Mucosa of descending colon (tissue), 3 donors: ENCODE measurements at regions not wholly inside any gene's neighbourhood (a gene's known extent, or its start where the extent isn't known, plus 50 kb on each side); places are given as distances from the start of the nearest gene placed in this dataset.
A peak's percentile ranks its signal among the peaks of the same experiment; 100 is the strongest.

Source experiments
- ATAC-seq: fragments of 200-7000 bp; cut with Tn5 transposase; one replicate; pipeline ENCODE4 v1.9.1; 2020; ENCODE audit warnings: mild to moderate bottlenecking, moderate library complexity
- DNase-seq, 3 donors: peaks; one replicate each; pipeline ENCODE4 v3.0.0-alpha.2; 2020
- H3K36me3 ChIP-seq: fragments of 200-600 bp; one replicate; pipeline ENCODE4 v1.8.0; 2021; ENCODE audit warnings: low read depth, mild to moderate bottlenecking
- H3K4me1 ChIP-seq: fragments of 200-600 bp; one replicate; pipeline ENCODE4 v1.8.0; 2021; ENCODE audit warnings: low read depth, mild to moderate bottlenecking
- H3K4me3 ChIP-seq: fragments of 200-600 bp; one replicate; pipeline ENCODE4 v1.8.0; 2021; ENCODE audit warnings: mild to moderate bottlenecking
- H3K9me3 ChIP-seq: fragments of 200-600 bp; one replicate; pipeline ENCODE4 v1.8.0; 2021; ENCODE audit warnings: mild to moderate bottlenecking
- CTCF ChIP-seq: fragments of 200-600 bp; IDR thresholded peaks from one replicate; pipeline ENCODE4 v1.8.0; 2022; ENCODE audit warnings: antibody characterized with exemption, mild to moderate bottlenecking
- intact Hi-C, 2 donors: fragments of 100-400 bp; cut with DNase I in 1 of 2; cut with micrococcal nuclease in 1 of 2; formaldehyde crosslinking; loops; one replicate each; pipeline versions ENCODE4 v1.11.0 to v1.11.1; 2022; cut with DNase I, micrococcal nuclease
- donor health status: DM: no; HTN: no; CAD: no; lungs with moderate emphysema.
- donor health status: DM: no; HTN: no; CAD: no.
- donor health status: DM: no; HTN: yes; CAD: no.

- H3K9me3 ChIP-seq, result no peaks in the 10 kb centered on the region
- DNase-seq (no peak), ATAC-seq (peak; percentile 50)
- no peaks in the 10 kb centered on the region for H3K36me3 ChIP-seq
- intact Hi-C loops, result no loop called here
- no peaks in the 10 kb centered on the region for H3K4me1 ChIP-seq
- H3K4me3 ChIP-seq, result no peak overlapping the region
- no peak for TF ChIP-seq CTCF
Measured at GRCh38 chr7:79620291-79620690, 166.8 kb upstream of the MAGI2 start.

GRCh38 chr7:79619216-79619615 lies 165.7 kb upstream of the MAGI2 start:
- Histone ChIP-seq H3K9me3 (no peaks in the 10 kb centered on the region), H3K36me3 (no peaks in the 10 kb centered on the region), H3K4me3 (no peak overlapping the region), H3K4me1 (no peaks in the 10 kb centered on the region)
- no peak for ATAC-seq
- no peak for DNase-seq
- TF ChIP-seq CTCF, result no peak
- intact Hi-C loops, result no loop called here

- Histone ChIP-seq H3K9me3 (no peaks in the 10 kb centered on the region), H3K36me3 (no peaks in the 10 kb centered on the region), H3K4me1 (no peaks in the 10 kb centered on the region), H3K4me3 (no peak overlapping the region)
- ATAC-seq (no peak), DNase-seq (no peak)
- intact Hi-C loops, result no loop called here
- no peak for TF ChIP-seq CTCF
Measured at GRCh38 chr7:79615871-79616640, 162.6 kb upstream of the MAGI2 start.

- TF ChIP-seq CTCF, result no peak
- Histone ChIP-seq H3K36me3 (no peaks in the 10 kb centered on the region), H3K4me1 (no peaks in the 10 kb centered on the region), H3K9me3 (no peaks in the 10 kb centered on the region), H3K4me3 (no peak overlapping the region)
- intact Hi-C loops, result no loop called here
- DNase-seq, result no peak
- ATAC-seq, result no peak
Measured at GRCh38 chr7:79615466-79615865, 162.0 kb upstream of the MAGI2 start.

GRCh38 chr7:79612903-79613302 lies 159.4 kb upstream of the MAGI2 start:
- intact Hi-C loops, result no loop called here
- no peaks in the 10 kb centered on the region for H3K4me1 ChIP-seq
- ATAC-seq (peak; percentile 80), DNase-seq (no peak)
- TF ChIP-seq CTCF, result no peak
- no peak overlapping the region for H3K4me3 ChIP-seq
- no peaks in the 10 kb centered on the region for H3K9me3 ChIP-seq
- H3K36me3 ChIP-seq, result no peaks in the 10 kb centered on the region

GRCh38 chr7:79612022-79612421 lies 158.6 kb upstream of the MAGI2 start:
- no peak for DNase-seq
- TF ChIP-seq CTCF, result no peak
- intact Hi-C loops, result no loop called here
- Histone ChIP-seq H3K36me3 (no peaks in the 10 kb centered on the region), H3K9me3 (no peaks in the 10 kb centered on the region), H3K4me1 (no peaks in the 10 kb centered on the region), H3K4me3 (no peak overlapping the region)
- no peak for ATAC-seq
